ENCODE measurements at regions not wholly inside any gene's neighbourhood (a gene's known extent, or its start where the extent isn't known, plus 50 kb on each side); places are given as distances from the start of the nearest gene placed in this dataset.
"Not testable (repeated sequence)": the region's sequence is repeated elsewhere in the genome, so short reads cannot be mapped to it uniquely, and the experiment has no call there.

DNA sequence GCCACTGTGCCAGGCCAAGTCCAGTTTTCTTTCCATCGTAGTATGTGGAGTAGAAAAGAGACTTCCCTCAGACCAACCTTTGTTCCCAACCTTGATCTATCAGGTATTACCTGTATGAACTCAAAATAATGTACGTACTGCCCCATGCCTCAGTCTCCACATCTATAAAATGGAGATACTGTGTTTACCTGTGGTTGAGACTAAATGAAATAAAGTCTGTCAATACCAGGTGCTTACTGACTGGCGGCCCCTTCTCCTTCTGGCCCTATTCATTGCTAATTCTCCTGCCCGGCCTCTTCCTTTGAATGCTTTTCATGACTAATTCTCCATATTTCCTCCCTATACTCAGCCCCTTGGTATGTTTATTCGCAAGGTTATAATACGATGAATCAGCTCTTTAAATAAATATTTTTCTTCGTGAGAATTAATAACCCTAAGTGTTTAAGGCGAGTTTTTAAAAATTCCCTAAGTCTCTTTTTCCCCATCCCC is 89.6 kb upstream of the BASP1 start:
- peak; percentile 92 for ATAC-seq

DNA sequence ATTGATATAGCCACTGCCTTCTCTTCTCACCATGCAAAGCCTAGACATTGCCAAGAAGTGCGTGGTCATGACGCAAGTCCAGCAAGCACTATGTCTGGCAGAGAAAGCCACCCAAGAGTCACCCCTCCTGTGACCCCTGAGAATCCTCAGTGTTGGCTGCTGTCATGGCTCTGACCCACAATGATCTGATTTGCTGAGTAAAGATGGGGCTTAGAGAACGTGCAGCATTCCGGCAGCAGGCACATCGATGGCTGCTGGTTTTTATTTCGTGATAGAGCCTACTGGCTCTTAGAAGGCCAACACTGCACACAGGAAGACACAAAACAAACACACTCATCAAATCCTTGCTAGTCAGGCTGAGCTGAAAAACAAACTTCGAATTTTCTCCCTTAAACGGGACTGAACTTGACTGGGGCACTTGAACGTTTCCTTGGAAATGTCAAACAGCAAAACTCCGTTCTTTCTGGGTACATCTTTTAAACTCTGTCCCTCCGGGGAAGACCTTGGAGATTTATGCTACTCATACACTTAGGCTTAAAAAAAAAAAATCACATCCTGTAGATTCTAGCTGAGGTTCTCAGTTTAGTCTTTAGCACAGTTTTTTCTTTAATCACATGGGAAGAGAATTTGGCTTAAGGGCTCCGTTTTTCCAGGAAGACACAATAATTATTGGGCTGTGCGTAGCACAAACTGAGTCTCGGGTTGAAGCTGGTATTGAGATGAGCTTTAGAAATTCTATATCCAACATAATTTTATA is 88.2 kb upstream of the BASP1 start:
- no peak for ATAC-seq
- no peak for TF ChIP-seq CSDC2 (CRISPR knock-in tag; IDR thresholded peaks at IDR 0.05)
- TF ChIP-seq SNAI2 (CRISPR knock-in tag; IDR thresholded peaks at IDR 0.05), result no peak
- no peak for TF ChIP-seq ZFP3 (CRISPR knock-in tag; IDR thresholded peaks at IDR 0.05)
- TF ChIP-seq, protein P1, sequence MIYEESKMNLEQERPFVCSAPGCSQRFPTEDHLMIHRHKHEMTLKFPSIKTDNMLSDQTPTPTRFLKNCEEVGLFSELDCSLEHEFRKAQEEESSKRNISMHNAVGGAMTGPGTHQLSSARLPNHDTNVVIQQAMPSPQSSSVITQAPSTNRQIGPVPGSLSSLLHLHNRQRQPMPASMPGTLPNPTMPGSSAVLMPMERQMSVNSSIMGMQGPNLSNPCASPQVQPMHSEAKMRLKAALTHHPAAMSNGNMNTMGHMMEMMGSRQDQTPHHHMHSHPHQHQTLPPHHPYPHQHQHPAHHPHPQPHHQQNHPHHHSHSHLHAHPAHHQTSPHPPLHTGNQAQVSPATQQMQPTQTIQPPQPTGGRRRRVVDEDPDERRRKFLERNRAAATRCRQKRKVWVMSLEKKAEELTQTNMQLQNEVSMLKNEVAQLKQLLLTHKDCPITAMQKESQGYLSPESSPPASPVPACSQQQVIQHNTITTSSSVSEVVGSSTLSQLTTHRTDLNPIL (CRISPR knock-in tag; IDR thresholded peaks at IDR 0.05; ENCODE audit: low read depth), result no peak
- no peak for TF ChIP-seq ISL1 (CRISPR knock-in tag; IDR thresholded peaks at IDR 0.05)
- TF ChIP-seq ZNF70 (CRISPR knock-in tag; IDR thresholded peaks at IDR 0.05), result no peak

More for the DNA sequence above, 89.6 kb upstream of the BASP1 start:
- TF ChIP-seq ISL1 (CRISPR knock-in tag; IDR thresholded peaks at IDR 0.05) (no peak), OSR1 (CRISPR knock-in tag; IDR thresholded peaks at IDR 0.05) (no peak), ZNF565 (CRISPR knock-in tag; conservative IDR thresholded peaks at IDR 0.05; ENCODE audit: low read depth) (no peak), CSDC2 (CRISPR knock-in tag; IDR thresholded peaks at IDR 0.05) (no peak), TSHZ2 (CRISPR knock-in tag; IDR thresholded peaks at IDR 0.05) (no peak), PPARA (CRISPR knock-in tag; IDR thresholded peaks at IDR 0.05; ENCODE audit: borderline replicate concordance) (no peak), ESRRG (CRISPR knock-in tag; IDR thresholded peaks at IDR 0.05) (no peak), TOX (CRISPR knock-in tag; IDR thresholded peaks at IDR 0.05; ENCODE audit: borderline replicate concordance) (no peak), ZFP3 (CRISPR knock-in tag; IDR thresholded peaks at IDR 0.05) (no peak), BACH2 (CRISPR knock-in tag; IDR thresholded peaks at IDR 0.05; ENCODE audit: borderline replicate concordance) (no peak), RARB (CRISPR knock-in tag; IDR thresholded peaks at IDR 0.05) (no peak)

GRCh38 chr5:17130302-17130701 is 87.1 kb upstream of the BASP1 start:
- ATAC-seq, result not testable (repeated sequence)

- TF ChIP-seq, protein P2, sequence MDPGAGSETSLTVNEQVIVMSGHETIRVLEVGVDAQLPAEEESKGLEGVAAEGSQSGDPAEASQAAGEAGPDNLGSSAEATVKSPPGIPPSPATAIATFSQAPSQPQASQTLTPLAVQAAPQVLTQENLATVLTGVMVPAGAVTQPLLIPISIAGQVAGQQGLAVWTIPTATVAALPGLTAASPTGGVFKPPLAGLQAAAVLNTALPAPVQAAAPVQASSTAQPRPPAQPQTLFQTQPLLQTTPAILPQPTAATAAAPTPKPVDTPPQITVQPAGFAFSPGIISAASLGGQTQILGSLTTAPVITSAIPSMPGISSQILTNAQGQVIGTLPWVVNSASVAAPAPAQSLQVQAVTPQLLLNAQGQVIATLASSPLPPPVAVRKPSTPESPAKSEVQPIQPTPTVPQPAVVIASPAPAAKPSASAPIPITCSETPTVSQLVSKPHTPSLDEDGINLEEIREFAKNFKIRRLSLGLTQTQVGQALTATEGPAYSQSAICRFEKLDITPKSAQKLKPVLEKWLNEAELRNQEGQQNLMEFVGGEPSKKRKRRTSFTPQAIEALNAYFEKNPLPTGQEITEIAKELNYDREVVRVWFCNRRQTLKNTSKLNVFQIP (CRISPR knock-in tag; IDR thresholded peaks at IDR 0.05; ENCODE audit: borderline replicate concordance, low read depth), result no peak
- TF ChIP-seq OSR1 (CRISPR knock-in tag; IDR thresholded peaks at IDR 0.05) (no peak), ARNTL (CRISPR knock-in tag; IDR thresholded peaks at IDR 0.05; ENCODE audit: borderline replicate concordance, low read depth) (no peak), ZNF8 (CRISPR knock-in tag; IDR thresholded peaks at IDR 0.05) (no peak), RARB (CRISPR knock-in tag; IDR thresholded peaks at IDR 0.05) (no peak), ZFP3 (CRISPR knock-in tag; IDR thresholded peaks at IDR 0.05) (no peak), TOX (CRISPR knock-in tag; IDR thresholded peaks at IDR 0.05; ENCODE audit: borderline replicate concordance) (no peak), ISL1 (CRISPR knock-in tag; IDR thresholded peaks at IDR 0.05) (no peak), CSRNP3 (CRISPR knock-in tag; IDR thresholded peaks at IDR 0.05) (no peak)
- peak; percentile 63 for ATAC-seq
These were observed 84.9 kb upstream of the BASP1 start for GRCh38 chr5:17132444-17133083.
